Omental fat pad (tissue), 3 donors: ENCODE measurements at regions not wholly inside any gene's neighbourhood (a gene's known extent, or its start where the extent isn't known, plus 50 kb on each side); places are given as distances from the start of the nearest gene placed in this dataset.

Source experiments
- ATAC-seq: fragments of 150-250 bp; one replicate; pipeline ENCODE4 v1.9.1; 2016; ENCODE audit warnings: mild to moderate bottlenecking, moderate library complexity; ENCODE audit not compliant: low FRiP score
- DNase-seq: peaks from one replicate; pipeline ENCODE4 v3.0.0-alpha.2; 2019; ENCODE audit warnings: low spot score
- TF ChIP-seq, protein P1 (sequence below), 3 donors: fragments of 450-650 bp; IDR thresholded peaks; one replicate each; pipeline ENCODE4 v1.5.1; 2016 to 2017; ENCODE audit warnings: antibody characterized with exemption in 3 of 3, mild to moderate bottlenecking in 3 of 3, moderate library complexity in 2 of 3

DNA sequence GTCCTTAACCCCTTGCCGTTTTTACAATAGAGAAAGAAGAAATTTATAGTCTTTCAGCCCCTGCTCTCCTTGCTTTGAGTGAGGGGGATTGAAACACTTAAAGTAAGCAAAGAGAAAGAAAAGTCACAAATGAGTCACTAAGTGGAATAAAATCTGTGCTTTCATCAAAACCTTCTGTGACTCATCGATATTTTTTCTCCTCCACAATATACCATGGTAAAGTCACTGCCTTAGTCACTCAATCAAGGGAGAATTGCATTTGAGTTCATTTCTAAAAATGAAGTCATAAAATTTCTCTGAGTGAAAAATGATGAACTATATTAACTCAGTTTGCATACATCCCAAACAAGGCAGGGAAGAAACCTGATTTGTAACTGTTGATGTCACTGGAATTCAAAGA is 470.3 kb downstream of the FOXG1 start:
- ATAC-seq, result no peak
- TF ChIP-seq, protein P1, sequence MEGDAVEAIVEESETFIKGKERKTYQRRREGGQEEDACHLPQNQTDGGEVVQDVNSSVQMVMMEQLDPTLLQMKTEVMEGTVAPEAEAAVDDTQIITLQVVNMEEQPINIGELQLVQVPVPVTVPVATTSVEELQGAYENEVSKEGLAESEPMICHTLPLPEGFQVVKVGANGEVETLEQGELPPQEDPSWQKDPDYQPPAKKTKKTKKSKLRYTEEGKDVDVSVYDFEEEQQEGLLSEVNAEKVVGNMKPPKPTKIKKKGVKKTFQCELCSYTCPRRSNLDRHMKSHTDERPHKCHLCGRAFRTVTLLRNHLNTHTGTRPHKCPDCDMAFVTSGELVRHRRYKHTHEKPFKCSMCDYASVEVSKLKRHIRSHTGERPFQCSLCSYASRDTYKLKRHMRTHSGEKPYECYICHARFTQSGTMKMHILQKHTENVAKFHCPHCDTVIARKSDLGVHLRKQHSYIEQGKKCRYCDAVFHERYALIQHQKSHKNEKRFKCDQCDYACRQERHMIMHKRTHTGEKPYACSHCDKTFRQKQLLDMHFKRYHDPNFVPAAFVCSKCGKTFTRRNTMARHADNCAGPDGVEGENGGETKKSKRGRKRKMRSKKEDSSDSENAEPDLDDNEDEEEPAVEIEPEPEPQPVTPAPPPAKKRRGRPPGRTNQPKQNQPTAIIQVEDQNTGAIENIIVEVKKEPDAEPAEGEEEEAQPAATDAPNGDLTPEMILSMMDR (IDR thresholded peaks at IDR 0.05), result no peak

DNA sequence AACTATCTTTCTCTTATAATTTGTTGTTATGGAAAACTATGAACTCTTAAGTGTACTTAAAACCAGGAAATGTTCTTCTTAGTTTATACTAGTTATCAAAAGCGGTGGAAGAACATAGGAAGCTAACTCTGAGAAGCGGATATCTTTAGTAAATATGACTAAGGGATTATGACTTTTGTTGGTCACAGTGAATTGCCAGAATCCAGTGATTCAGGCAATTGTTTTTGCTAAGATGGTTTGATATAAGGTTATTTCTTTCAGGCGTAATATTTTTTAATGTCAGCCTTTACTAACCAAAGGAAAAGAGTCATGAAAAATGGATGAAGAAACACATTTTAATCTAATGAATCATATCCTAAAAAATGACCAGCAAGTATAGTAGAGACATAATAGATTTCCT is 473.5 kb downstream of the FOXG1 start:
- TF ChIP-seq, protein P1 (IDR thresholded peaks at IDR 0.05), result no peak
- DNase-seq, result no peak
- no peak for ATAC-seq

More for the DNA sequence above, 470.3 kb downstream of the FOXG1 start:
- DNase-seq, result no peak

DNA sequence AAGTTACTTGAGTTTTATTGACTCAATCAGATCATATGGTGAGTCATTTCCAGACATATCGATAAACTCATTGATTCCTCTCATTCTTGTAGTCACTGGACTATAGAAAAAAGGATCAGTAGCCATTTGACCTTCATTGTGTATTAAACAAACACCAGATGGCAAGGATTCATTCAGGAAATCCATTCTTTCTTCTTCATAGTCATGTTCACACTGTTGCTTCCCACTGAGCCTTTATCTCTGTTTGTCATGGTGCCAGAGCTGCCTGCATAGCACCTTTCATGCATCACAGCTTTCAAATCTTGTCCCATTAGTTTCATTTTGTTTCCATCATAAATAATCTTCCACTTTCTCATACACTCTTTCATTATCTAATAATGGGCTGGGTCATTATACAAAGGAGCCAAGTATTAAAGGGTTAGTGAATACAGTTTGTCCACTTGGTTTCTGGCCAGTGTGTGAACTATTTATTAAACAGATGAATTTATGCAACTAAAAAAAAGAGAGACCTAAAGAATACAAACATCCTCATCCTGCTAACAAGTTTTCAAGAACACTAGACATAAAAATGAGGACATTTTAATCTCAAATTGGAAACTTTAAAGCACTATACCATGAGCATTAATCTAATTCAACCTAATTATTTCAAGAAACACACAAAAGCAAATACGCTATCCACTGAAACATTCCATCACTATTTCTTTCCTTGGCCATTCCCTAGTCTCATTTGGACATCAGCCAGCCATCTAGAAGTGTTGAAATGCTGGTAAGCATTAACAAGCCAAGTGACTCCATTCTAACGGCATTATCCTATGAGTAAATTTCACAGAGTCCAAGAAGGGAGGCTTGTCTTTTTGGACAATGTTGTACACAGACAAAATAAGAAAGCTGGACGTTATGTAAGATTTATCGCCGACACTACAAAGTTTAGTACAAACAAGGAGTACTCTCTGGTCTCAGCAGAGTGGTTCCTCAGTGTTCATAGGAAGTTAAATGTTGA is 476.5 kb downstream of the FOXG1 start:
- TF ChIP-seq, protein P1 (IDR thresholded peaks at IDR 0.05), result no peak
- DNase-seq, result no peak
- no peak for ATAC-seq

DNA sequence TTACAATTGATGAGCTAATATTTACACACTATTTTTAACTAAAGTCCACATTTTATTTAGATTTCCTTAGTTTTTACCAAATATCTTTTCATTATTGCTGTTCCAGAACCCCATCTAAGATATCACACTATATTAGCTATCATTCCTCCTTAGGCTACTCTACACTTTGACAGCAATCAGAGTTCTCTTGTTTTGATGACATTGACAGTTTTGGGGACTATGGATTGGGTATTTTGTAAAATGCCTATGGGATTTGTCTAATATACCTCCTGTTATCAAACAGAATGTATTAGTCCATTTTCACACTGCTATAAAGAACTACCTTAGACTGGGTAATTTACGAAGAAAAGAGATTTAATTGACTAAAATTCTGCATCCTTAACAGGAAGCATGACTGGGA is 489.1 kb downstream of the FOXG1 start:
- TF ChIP-seq, protein P1 (IDR thresholded peaks at IDR 0.05), result no peak
- ATAC-seq, result no peak
- no peak for DNase-seq

DNA sequence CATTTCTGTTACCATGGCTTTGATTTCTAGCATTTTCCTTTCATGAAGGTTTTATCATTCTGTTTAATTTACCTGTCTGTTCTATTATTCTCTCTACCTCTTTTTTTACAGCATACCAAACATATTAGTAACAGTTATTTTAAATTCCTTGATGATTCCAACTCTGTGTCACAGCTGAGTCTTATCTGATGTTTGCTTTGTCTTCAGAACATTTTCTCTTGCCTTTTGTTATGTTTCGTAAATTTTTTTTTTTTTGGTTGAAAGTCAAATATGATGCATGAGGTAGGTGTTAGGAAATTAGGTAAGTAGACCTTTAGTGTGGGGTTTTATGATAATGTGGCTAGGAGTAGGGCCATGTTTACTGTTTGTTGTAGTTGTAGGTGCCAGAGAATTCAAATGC is 496.4 kb downstream of the FOXG1 start:
- TF ChIP-seq, protein P1 (IDR thresholded peaks at IDR 0.05), result no peak
- ATAC-seq (no peak), DNase-seq (no peak)

DNA sequence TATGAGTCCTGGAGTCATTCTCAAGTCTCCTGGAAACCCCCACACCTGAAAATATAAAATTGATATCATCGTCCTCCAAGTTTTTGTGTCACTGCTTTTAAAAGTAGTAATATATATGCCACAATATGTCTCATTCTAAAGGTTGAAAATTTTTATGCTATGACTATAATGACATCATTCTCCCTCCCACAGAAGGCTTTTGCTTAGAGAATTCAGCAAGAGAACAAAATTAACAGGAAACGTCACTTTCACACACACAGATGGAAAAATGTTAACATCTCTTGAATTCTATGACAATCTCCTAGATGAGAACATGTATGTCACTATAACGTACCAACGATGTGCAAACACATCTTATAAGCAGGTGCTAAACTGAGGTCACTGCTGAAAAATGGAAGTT is 498.3 kb downstream of the FOXG1 start:
- TF ChIP-seq, protein P1 (IDR thresholded peaks at IDR 0.05), result no peak
- no peak for DNase-seq
- ATAC-seq, result no peak

DNA sequence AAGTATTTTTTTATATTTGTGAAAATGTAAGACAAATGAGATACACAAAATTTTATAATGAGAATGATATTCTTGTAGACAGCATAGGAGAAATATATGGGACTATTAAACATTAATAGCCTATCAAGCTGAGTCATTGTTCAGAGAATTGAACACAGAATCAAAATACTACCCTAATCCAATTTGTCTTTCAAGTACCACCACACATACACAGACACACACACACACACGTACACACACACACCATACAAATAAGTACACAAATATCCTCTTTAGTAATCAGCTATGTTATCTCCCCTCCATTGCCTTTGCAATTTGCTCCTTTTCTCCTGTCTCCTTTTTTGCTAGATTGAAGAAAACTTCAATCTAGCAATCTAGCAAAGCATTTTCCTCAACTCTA is 499.3 kb downstream of the FOXG1 start:
- TF ChIP-seq, protein P1 (IDR thresholded peaks at IDR 0.05), result no peak
- DNase-seq (no peak), ATAC-seq (no peak)
